ENCODE measurements at regions not wholly inside any gene's neighbourhood (a gene's known extent, or its start where the extent isn't known, plus 50 kb on each side); places are given as distances from the start of the nearest gene placed in this dataset.

- Histone ChIP-seq H3K27ac (ENCODE audit: low read depth in 1 of 2, low read length in 2 of 2) (no peak overlapping the region), H3K4me1 (ENCODE audit: control insufficient read depth in 4 of 4, insufficient read depth in 4 of 4, low read length in 3 of 4) (no peaks in the 10 kb centered on the region), H3K4me3 (ENCODE audit: low read depth in 1 of 3, low read length in 3 of 3) (no peak overlapping the region), H3K36me3 (ENCODE audit: control insufficient read depth in 4 of 4, insufficient read depth in 3 of 4, low read depth in 1 of 4, low read length in 3 of 4) (no peaks in the 10 kb centered on the region), H3K9me3 (ENCODE audit: control insufficient read depth in 4 of 4, low read length in 3 of 4) (no peaks in the 10 kb centered on the region), H3K27me3 (ENCODE audit: control insufficient read depth in 4 of 4, insufficient read depth in 4 of 4, low read length in 3 of 4) (no peaks in the 10 kb centered on the region), H3K9ac (ENCODE audit: low read depth in 1 of 2, low read length in 2 of 2) (no peak overlapping the region)
- TF ChIP-seq HNF4A (conservative IDR thresholded peaks at IDR 0.05) (no peak), FOXA1 (IDR thresholded peaks at IDR 0.05) (no peak), CTCF (IDR thresholded peaks at IDR 0.05; ENCODE audit: low read depth, low read length, missing input control) (no peak), ZBTB33 (IDR thresholded peaks at IDR 0.05) (no peak), RXRA (IDR thresholded peaks at IDR 0.05) (no peak), TAF1 (conservative IDR thresholded peaks at IDR 0.05) (no peak), RAD21 (IDR thresholded peaks at IDR 0.05) (no peak), GABPA (IDR thresholded peaks at IDR 0.05 in 1 of 2, conservative IDR thresholded peaks at IDR 0.05 in 1 of 2) (no peak), NR2F2 (IDR thresholded peaks at IDR 0.05) (no peak), EGR1 (IDR thresholded peaks at IDR 0.05; ENCODE audit: low read depth in 2 of 2) (no peak), HNF4G (IDR thresholded peaks at IDR 0.05) (no peak), MAX (IDR thresholded peaks at IDR 0.05) (no peak), YY1 (IDR thresholded peaks at IDR 0.05) (no peak), FOXA2 (IDR thresholded peaks at IDR 0.05) (no peak), SP1 (IDR thresholded peaks at IDR 0.05) (no peak), JUND (IDR thresholded peaks at IDR 0.05) (no peak)
- TF ChIP-seq, protein P1, sequence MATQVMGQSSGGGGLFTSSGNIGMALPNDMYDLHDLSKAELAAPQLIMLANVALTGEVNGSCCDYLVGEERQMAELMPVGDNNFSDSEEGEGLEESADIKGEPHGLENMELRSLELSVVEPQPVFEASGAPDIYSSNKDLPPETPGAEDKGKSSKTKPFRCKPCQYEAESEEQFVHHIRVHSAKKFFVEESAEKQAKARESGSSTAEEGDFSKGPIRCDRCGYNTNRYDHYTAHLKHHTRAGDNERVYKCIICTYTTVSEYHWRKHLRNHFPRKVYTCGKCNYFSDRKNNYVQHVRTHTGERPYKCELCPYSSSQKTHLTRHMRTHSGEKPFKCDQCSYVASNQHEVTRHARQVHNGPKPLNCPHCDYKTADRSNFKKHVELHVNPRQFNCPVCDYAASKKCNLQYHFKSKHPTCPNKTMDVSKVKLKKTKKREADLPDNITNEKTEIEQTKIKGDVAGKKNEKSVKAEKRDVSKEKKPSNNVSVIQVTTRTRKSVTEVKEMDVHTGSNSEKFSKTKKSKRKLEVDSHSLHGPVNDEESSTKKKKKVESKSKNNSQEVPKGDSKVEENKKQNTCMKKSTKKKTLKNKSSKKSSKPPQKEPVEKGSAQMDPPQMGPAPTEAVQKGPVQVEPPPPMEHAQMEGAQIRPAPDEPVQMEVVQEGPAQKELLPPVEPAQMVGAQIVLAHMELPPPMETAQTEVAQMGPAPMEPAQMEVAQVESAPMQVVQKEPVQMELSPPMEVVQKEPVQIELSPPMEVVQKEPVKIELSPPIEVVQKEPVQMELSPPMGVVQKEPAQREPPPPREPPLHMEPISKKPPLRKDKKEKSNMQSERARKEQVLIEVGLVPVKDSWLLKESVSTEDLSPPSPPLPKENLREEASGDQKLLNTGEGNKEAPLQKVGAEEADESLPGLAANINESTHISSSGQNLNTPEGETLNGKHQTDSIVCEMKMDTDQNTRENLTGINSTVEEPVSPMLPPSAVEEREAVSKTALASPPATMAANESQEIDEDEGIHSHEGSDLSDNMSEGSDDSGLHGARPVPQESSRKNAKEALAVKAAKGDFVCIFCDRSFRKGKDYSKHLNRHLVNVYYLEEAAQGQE (IDR thresholded peaks at IDR 0.05), result no peak
- TF ChIP-seq, protein P2, sequence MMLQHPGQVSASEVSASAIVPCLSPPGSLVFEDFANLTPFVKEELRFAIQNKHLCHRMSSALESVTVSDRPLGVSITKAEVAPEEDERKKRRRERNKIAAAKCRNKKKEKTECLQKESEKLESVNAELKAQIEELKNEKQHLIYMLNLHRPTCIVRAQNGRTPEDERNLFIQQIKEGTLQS (IDR thresholded peaks at IDR 0.05), result no peak
- no peak for DNase-seq (ENCODE audit: low spot score)
- 92% methylated on average over 5 of the region's 5 CpGs for WGBS
Observed at GRCh38 chr10:4326647-4327046, 499.4 kb upstream of the AKR1E2 start.

All from liver (tissue), 8 donors.